ENCODE measurements at regions not wholly inside any gene's neighbourhood (a gene's known extent, or its start where the extent isn't known, plus 50 kb on each side); places are given as distances from the start of the nearest gene placed in this dataset.

GRCh38 chr16:49022351-49022963, 259.2 kb downstream of the CBLN1 start:
- no peak for DNase-seq

- DNase-seq: peak; percentile 61
Measured at GRCh38 chr16:49021136-49021535, 260.5 kb downstream of the CBLN1 start.

- no peak for DNase-seq
Measured at GRCh38 chr16:49020436-49020835, 261.2 kb downstream of the CBLN1 start.

- no peak for DNase-seq
Measured at GRCh38 chr16:49019831-49020230, 261.8 kb downstream of the CBLN1 start.

- DNase-seq: peak; percentile 33
Measured at GRCh38 chr16:49019081-49019633, 262.5 kb downstream of the CBLN1 start.

- no peak for DNase-seq
Measured at GRCh38 chr16:49018259-49018931, 263.2 kb downstream of the CBLN1 start.

- no peak for DNase-seq
Measured at GRCh38 chr16:49017501-49017900, 264.1 kb downstream of the CBLN1 start.

- DNase-seq: no peak
Measured at GRCh38 chr16:49016461-49016860, 265.2 kb downstream of the CBLN1 start.

GRCh38 chr16:49015225-49015592, 266.4 kb downstream of the CBLN1 start:
- no peak for DNase-seq

GRCh38 chr16:49014277-49015224, 267.1 kb downstream of the CBLN1 start:
- no peak for DNase-seq

- DNase-seq: no peak
Measured at GRCh38 chr16:49013727-49014080, 267.9 kb downstream of the CBLN1 start.

- DNase-seq: no peak
Measured at GRCh38 chr16:49012961-49013726, 268.5 kb downstream of the CBLN1 start.

- no peak for DNase-seq
Measured at GRCh38 chr16:49011901-49012300, 269.7 kb downstream of the CBLN1 start.

GRCh38 chr16:49010879-49011278, 270.8 kb downstream of the CBLN1 start:
- no peak for DNase-seq

GRCh38 chr16:49010396-49010795, 271.2 kb downstream of the CBLN1 start:
- DNase-seq: peak; percentile 12

- DNase-seq: no peak
Measured at GRCh38 chr16:49009204-49009603, 272.4 kb downstream of the CBLN1 start.

- DNase-seq: no peak
Measured at GRCh38 chr16:49003992-49004391, 277.6 kb downstream of the CBLN1 start.

- DNase-seq: no peak
Measured at GRCh38 chr16:49003022-49003421, 278.6 kb downstream of the CBLN1 start.

- DNase-seq: no peak
Measured at GRCh38 chr16:49000594-49000993, 281.0 kb downstream of the CBLN1 start.

GRCh38 chr16:48999508-48999907, 282.1 kb downstream of the CBLN1 start:
- DNase-seq: no peak

GRCh38 chr16:48999044-48999443, 282.6 kb downstream of the CBLN1 start:
- DNase-seq: no peak

GRCh38 chr16:48997946-48998345, 283.7 kb downstream of the CBLN1 start:
- DNase-seq: no peak
